K562 (cell line): ENCODE measurements at regions not wholly inside any gene's neighbourhood (a gene's known extent, or its start where the extent isn't known, plus 50 kb on each side); places are given as distances from the start of the nearest gene placed in this dataset.

Experiments
- ATF6 ChIP-seq: sonication (generic); formaldehyde crosslinking; IDR thresholded peaks from 2 replicates; pipeline ENCODE4 v1.4.0; 2020; ENCODE audit warnings: mild to moderate bottlenecking, missing genetic modification reagents
- CTCF ChIP-seq, 3 experiments: IDR thresholded peaks in 2 of 3; conservative IDR thresholded peaks in 1 of 3; 2 replicates each; pipeline ENCODE4 v1.5.1; 2011 to 2012; ENCODE audit warnings: low read length in 3 of 3, mild to moderate bottlenecking in 3 of 3, control low read depth in 2 of 3, improper control_type of control experiment in 1 of 3, inconsistent platforms in 1 of 3, low read depth in 1 of 3, mixed read lengths in 1 of 3, moderate library complexity in 1 of 3; ENCODE audit not compliant: insufficient read depth in 2 of 3
- TEAD4 ChIP-seq, 2 experiments: sonication (generic) in 1 of 2; formaldehyde crosslinking in 1 of 2; IDR thresholded peaks; 2 replicates each; pipeline versions ENCODE4 v1.6.1 to v1.8.0; 2012 to 2022; ENCODE audit warnings: borderline replicate concordance in 1 of 2, inconsistent platforms in 1 of 2, low read length in 1 of 2, mild to moderate bottlenecking in 1 of 2, missing genetic modification reagents in 1 of 2

- TF ChIP-seq ATF6 (CRISPR knock-in tag) (no peak), CTCF (IDR thresholded peaks at IDR 0.05 in 2 of 3, conservative IDR thresholded peaks at IDR 0.05 in 1 of 3; ENCODE audit: insufficient read depth in 2 of 3, low read depth in 1 of 3, low read length in 3 of 3) (no peak), TEAD4 (IDR thresholded peaks at IDR 0.05; ENCODE audit: low read length) (0 out of 2 replicates have a peak, but pooled peaks have one; percentile 4), TEAD4 (CRISPR knock-in tag; IDR thresholded peaks at IDR 0.05; ENCODE audit: borderline replicate concordance) (no peak)
Observed at GRCh38 chr7:106773228-106773627, 91.9 kb upstream of the PIK3CG start.
